Activated CD4-positive, alpha-beta memory T cell treated with anti-CD3 and anti-CD28 coated beads, Interleukin-2, amount 10 ng/mL, durations not matched to agents 7 days and 5 days (primary cell): ENCODE measurements at regions not wholly inside any gene's neighbourhood (a gene's known extent, or its start where the extent isn't known, plus 50 kb on each side); places are given as distances from the start of the nearest gene placed in this dataset.

ENCODE experiments used
- CTCF ChIA-PET: fragments of 350-600 bp; sonication (Branson Sonifier 250); formaldehyde crosslinking; loops from one replicate; lab custom pipeline; 2021; ENCODE audit warnings: antibody characterized with exemption, inconsistent platforms; lab: Charles Lee
- POLR2A ChIA-PET: fragments of 350-600 bp; sonication (Branson Sonifier 250); formaldehyde crosslinking; loops from one replicate; lab custom pipeline; 2021; ENCODE audit warnings: antibody characterized with exemption; lab: Charles Lee
- DNase-seq: peaks from one replicate; pipeline ENCODE4 v3.0.0-alpha.2; 2020
- H3K27ac Mint-ChIP-seq: one replicate; pipeline ENCODE4 v1.8.0; 2021; ENCODE audit warnings: mild to moderate bottlenecking, mixed read lengths
- H3K27me3 Mint-ChIP-seq: one replicate; pipeline ENCODE4 v1.8.0; 2021; ENCODE audit warnings: mixed read lengths
- H3K36me3 Mint-ChIP-seq: one replicate; pipeline ENCODE4 v1.8.0; 2021; ENCODE audit warnings: low read depth, mixed read lengths
- H3K4me1 Mint-ChIP-seq: one replicate; pipeline ENCODE4 v1.8.0; 2021; ENCODE audit warnings: mixed read lengths
- H3K4me3 Mint-ChIP-seq: one replicate; pipeline ENCODE4 v1.8.0; 2021; ENCODE audit warnings: mild to moderate bottlenecking, mixed read lengths
- H3K9me3 Mint-ChIP-seq: one replicate; pipeline ENCODE4 v1.8.0; 2021; ENCODE audit warnings: mixed read lengths

GRCh38 chr12:22828066-22828465, 203.1 kb downstream of the ETNK1 start:
- peaks cover 7% of the 10 kb centered on the region for H3K9me3 Mint-ChIP-seq
- ChIA-PET CTCF (no interaction called here), POLR2A (no interaction called here)
- no peak overlapping the region for H3K4me3 Mint-ChIP-seq
- H3K27me3 Mint-ChIP-seq = peaks cover 2% of the 10 kb centered on the region
- H3K36me3 Mint-ChIP-seq = no peaks in the 10 kb centered on the region
- no peak overlapping the region for H3K27ac Mint-ChIP-seq
- DNase-seq = no peak
- no peaks in the 10 kb centered on the region for H3K4me1 Mint-ChIP-seq

- Mint-ChIP-seq H3K36me3 (no peaks in the 10 kb centered on the region), H3K27ac (no peak overlapping the region), H3K4me3 (no peak overlapping the region), H3K4me1 (no peaks in the 10 kb centered on the region), H3K27me3 (no peaks in the 10 kb centered on the region), H3K9me3 (no peaks in the 10 kb centered on the region)
- no peak for DNase-seq
- CTCF ChIA-PET = interaction anchor here (0.5 kb wide), 1 partner anchor 253 kb away, joined by 3 read pairs; no protein-coding TSS in a partner anchor
- POLR2A ChIA-PET = no interaction called here
Measured at GRCh38 chr12:22835431-22835830, 210.5 kb downstream of the ETNK1 start.

- DNase-seq = no peak
- H3K27me3 Mint-ChIP-seq = peaks cover 5% of the 10 kb centered on the region
- ChIA-PET CTCF (no interaction called here), POLR2A (no interaction called here)
- H3K4me3 Mint-ChIP-seq = no peak overlapping the region
- H3K4me1 Mint-ChIP-seq = no peaks in the 10 kb centered on the region
- no peaks in the 10 kb centered on the region for H3K9me3 Mint-ChIP-seq
- H3K36me3 Mint-ChIP-seq = no peaks in the 10 kb centered on the region
- no peak overlapping the region for H3K27ac Mint-ChIP-seq
Measured at GRCh38 chr12:22850185-22850584, 225.2 kb downstream of the ETNK1 start.

DNA sequence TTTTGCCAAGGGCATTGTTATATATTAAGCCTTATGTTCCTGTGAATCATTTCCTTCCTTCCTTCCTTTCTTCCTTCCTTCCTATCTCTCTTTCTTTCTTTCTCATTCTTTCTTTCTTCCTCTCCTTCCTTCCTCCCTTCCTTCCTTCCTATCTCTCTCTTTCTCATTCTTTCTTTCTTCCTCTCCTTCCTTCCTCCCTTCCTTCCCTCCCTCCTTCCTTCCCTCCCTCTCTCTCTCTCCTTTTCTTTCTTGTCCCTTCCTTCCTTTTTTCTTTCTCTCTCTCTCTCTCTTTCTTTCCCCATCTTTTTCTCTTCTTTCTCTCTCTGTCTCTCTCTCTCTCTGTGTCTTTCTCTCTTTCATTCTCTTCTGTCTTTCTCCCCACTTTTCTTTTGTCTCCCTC, 226.6 kb downstream of the ETNK1 start:
- peaks cover 6% of the 10 kb centered on the region for H3K27me3 Mint-ChIP-seq
- CTCF ChIA-PET = no interaction called here
- DNase-seq = no peak
- POLR2A ChIA-PET = no interaction called here
- H3K36me3 Mint-ChIP-seq = no peaks in the 10 kb centered on the region
- no peaks in the 10 kb centered on the region for H3K9me3 Mint-ChIP-seq
- H3K27ac Mint-ChIP-seq = no peak overlapping the region
- no peak overlapping the region for H3K4me3 Mint-ChIP-seq
- H3K4me1 Mint-ChIP-seq = no peaks in the 10 kb centered on the region

GRCh38 chr12:22855456-22855855, 230.5 kb downstream of the ETNK1 start:
- Mint-ChIP-seq H3K4me1 (no peaks in the 10 kb centered on the region), H3K27me3 (peaks cover 14% of the 10 kb centered on the region), H3K9me3 (no peaks in the 10 kb centered on the region), H3K36me3 (no peaks in the 10 kb centered on the region), H3K4me3 (no peak overlapping the region), H3K27ac (no peak overlapping the region)
- DNase-seq = no peak
- CTCF ChIA-PET = interaction anchor here (0.6 to 1.6 kb wide), 3 partner anchors 15 to 201 kb away, joined by 3 to 6 read pairs (median 3); no protein-coding TSS in a partner anchor
- POLR2A ChIA-PET = no interaction called here

- POLR2A ChIA-PET = no interaction called here
- Mint-ChIP-seq H3K4me3 (no peak overlapping the region), H3K27me3 (peaks cover 14% of the 10 kb centered on the region), H3K9me3 (no peaks in the 10 kb centered on the region), H3K36me3 (no peaks in the 10 kb centered on the region), H3K4me1 (no peaks in the 10 kb centered on the region), H3K27ac (no peak overlapping the region)
- DNase-seq = no peak
- CTCF ChIA-PET = interaction anchor here (0.8 to 1.8 kb wide), 3 partner anchors 14 to 200 kb away, joined by 3 to 6 read pairs (median 6); no protein-coding TSS in a partner anchor
Measured at GRCh38 chr12:22856178-22856577, 231.2 kb downstream of the ETNK1 start.

DNA sequence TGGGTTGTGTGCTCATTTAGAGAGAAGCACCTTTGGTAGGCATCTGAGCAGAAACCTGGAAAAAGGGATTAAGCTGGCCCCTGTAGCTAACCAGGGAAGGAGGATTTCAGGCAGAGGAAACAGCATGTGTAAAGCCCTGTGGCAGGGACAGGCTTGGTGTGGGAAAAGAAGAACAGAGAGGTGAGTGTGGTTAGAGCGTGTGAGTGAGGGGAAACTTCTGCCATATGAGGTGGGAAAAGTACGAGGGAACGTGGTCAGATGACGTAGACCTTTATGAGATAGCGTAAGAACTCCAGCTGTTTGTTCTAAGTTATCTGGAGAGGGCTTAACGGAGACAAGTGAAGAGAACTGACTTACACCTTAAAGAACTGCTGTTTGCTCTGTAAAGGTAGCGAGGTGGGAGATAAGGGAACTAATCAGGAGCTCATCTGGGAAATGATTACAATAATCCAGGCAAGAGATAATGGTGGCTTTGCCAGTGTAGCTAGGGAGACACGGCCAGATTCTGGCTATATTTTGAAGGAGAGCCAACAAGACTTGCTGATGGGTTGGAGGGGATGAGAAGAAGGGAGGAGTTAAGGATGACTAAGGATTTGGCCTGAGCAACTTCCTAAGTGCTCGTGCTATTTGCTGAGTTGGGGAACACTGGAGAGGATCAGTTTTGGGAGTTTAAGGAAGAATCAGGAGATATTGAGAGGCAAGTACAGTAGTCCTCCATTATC, 234.0 kb downstream of the ETNK1 start:
- CTCF ChIA-PET = no interaction called here
- DNase-seq = no peak
- Mint-ChIP-seq H3K9me3 (no peaks in the 10 kb centered on the region), H3K36me3 (no peaks in the 10 kb centered on the region), H3K4me3 (no peak overlapping the region), H3K4me1 (no peaks in the 10 kb centered on the region), H3K27ac (no peak overlapping the region), H3K27me3 (peaks cover 19% of the 10 kb centered on the region)
- POLR2A ChIA-PET = no interaction called here

DNA sequence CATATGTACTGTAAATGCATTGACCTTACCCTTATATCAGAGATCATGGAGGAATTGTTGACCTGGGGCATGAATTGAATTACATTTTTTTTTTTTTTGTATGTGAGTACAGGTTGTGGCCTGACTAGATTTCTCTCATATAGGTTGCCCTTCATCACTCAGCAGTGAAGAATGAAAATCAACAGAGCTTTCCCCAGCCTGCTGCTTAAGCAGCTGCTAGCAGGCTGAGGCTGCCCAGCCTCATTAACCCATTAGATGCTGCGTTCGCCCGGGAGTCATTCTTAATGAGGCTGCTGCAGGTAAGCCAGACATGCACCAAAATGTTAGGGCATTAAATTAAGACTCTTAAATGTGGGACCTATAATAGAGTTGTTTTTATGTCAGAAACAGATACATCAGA, 236.0 kb downstream of the ETNK1 start:
- CTCF ChIA-PET = no interaction called here
- peaks cover 16% of the 10 kb centered on the region for H3K27me3 Mint-ChIP-seq
- no peaks in the 10 kb centered on the region for H3K4me1 Mint-ChIP-seq
- no peak overlapping the region for H3K4me3 Mint-ChIP-seq
- POLR2A ChIA-PET = no interaction called here
- H3K9me3 Mint-ChIP-seq = no peaks in the 10 kb centered on the region
- no peaks in the 10 kb centered on the region for H3K36me3 Mint-ChIP-seq
- DNase-seq = no peak
- H3K27ac Mint-ChIP-seq = no peak overlapping the region

DNA sequence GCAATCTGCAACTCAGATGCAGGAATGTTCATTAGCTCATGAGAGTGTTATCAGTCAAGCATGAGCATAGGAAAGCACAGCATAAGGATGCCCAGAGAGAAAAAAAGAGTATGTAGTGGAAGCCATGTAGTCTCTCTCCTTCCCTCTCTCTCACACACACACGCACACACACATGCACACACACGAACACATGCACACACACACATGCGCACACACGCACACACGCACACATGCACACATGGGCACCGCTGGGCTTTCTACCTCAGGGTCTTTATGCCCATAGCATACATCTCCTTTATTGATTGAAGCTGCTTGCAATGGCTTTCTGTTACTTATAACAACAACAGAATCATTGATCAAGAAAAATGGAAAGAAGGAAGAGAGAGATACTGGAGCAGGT, 240.9 kb downstream of the ETNK1 start:
- POLR2A ChIA-PET = no interaction called here
- no peaks in the 10 kb centered on the region for H3K9me3 Mint-ChIP-seq
- CTCF ChIA-PET = no interaction called here
- no peak for DNase-seq
- H3K36me3 Mint-ChIP-seq = no peaks in the 10 kb centered on the region
- no peaks in the 10 kb centered on the region for H3K4me1 Mint-ChIP-seq
- peaks cover 7% of the 10 kb centered on the region for H3K27me3 Mint-ChIP-seq
- H3K27ac Mint-ChIP-seq = no peak overlapping the region
- no peak overlapping the region for H3K4me3 Mint-ChIP-seq

GRCh38 chr12:22866406-22866805, 241.4 kb downstream of the ETNK1 start:
- CTCF ChIA-PET = no interaction called here
- peaks cover 7% of the 10 kb centered on the region for H3K27me3 Mint-ChIP-seq

DNA sequence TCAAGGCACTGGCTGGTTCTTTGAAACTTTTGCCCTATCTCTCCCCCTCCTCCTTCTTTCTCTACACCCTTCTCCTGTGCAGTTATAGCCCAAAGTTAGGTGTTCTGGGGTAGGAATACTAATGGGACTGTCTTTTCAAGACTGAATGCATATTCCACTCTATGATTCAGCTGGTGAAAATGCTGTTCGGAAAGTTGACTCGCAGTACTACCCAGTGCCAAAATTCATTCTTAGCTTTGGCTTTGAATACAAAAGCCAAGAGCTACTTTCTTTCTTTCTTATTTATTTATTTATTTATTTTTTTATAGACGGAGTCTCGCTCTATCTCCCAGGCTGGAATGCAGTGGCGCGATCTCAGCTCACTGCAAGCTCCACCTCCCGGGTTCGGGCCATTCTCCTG, 249.2 kb downstream of the ETNK1 start:
- H3K27ac Mint-ChIP-seq = no peak overlapping the region
- no peak for DNase-seq
- POLR2A ChIA-PET = interaction anchor here (1.0 kb wide), 1 partner anchor 32 kb away, joined by 4 read pairs; no protein-coding TSS in a partner anchor
- no peaks in the 10 kb centered on the region for H3K36me3 Mint-ChIP-seq
- no peaks in the 10 kb centered on the region for H3K9me3 Mint-ChIP-seq
- H3K4me1 Mint-ChIP-seq = no peaks in the 10 kb centered on the region
- CTCF ChIA-PET = no interaction called here
- H3K4me3 Mint-ChIP-seq = no peak overlapping the region
- no peaks in the 10 kb centered on the region for H3K27me3 Mint-ChIP-seq

More at GRCh38 chr12:22866406-22866805, 241.4 kb downstream of the ETNK1 start:
- no peaks in the 10 kb centered on the region for H3K9me3 Mint-ChIP-seq
- H3K27ac Mint-ChIP-seq = no peak overlapping the region
- no peak overlapping the region for H3K4me3 Mint-ChIP-seq
- DNase-seq = no peak
- POLR2A ChIA-PET = no interaction called here
- H3K4me1 Mint-ChIP-seq = no peaks in the 10 kb centered on the region
- no peaks in the 10 kb centered on the region for H3K36me3 Mint-ChIP-seq

DNA sequence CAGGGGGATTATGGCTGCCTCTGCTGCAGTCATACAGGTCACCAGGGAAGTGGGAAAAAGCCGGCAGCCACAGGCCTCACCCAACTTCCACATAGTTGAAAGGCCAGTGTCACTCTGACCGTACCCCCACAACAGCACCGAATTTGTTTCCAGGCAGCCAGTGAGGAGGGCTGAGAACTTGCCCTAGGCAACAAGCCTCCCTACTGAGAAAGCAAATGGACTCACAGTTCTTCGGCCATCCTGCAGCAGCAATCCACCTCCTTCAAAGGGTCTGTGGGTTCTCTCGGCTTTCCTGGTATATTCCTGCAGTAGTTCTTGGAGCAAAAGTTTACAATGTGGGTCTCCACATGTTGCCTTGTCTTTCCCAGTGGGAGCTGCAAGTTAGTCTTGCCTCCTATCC, 251.3 kb downstream of the ETNK1 start:
- Mint-ChIP-seq H3K4me3 (no peak overlapping the region), H3K4me1 (no peaks in the 10 kb centered on the region), H3K9me3 (no peaks in the 10 kb centered on the region), H3K36me3 (no peaks in the 10 kb centered on the region), H3K27ac (no peak overlapping the region), H3K27me3 (no peaks in the 10 kb centered on the region)
- ChIA-PET POLR2A (no interaction called here), CTCF (no interaction called here)
- no peak for DNase-seq

GRCh38 chr12:22879203-22879602, 254.2 kb downstream of the ETNK1 start:
- H3K27me3 Mint-ChIP-seq = no peaks in the 10 kb centered on the region
- POLR2A ChIA-PET = no interaction called here
- no peaks in the 10 kb centered on the region for H3K9me3 Mint-ChIP-seq
- H3K4me3 Mint-ChIP-seq = no peak overlapping the region
- CTCF ChIA-PET = no interaction called here
- no peak overlapping the region for H3K27ac Mint-ChIP-seq
- no peaks in the 10 kb centered on the region for H3K4me1 Mint-ChIP-seq
- no peaks in the 10 kb centered on the region for H3K36me3 Mint-ChIP-seq
- DNase-seq = no peak

GRCh38 chr12:22880331-22880730, 255.4 kb downstream of the ETNK1 start:
- H3K9me3 Mint-ChIP-seq = no peaks in the 10 kb centered on the region
- H3K4me3 Mint-ChIP-seq = no peak overlapping the region
- no peaks in the 10 kb centered on the region for H3K4me1 Mint-ChIP-seq
- H3K27ac Mint-ChIP-seq = no peak overlapping the region
- H3K36me3 Mint-ChIP-seq = no peaks in the 10 kb centered on the region
- CTCF ChIA-PET = no interaction called here
- POLR2A ChIA-PET = no interaction called here
- no peaks in the 10 kb centered on the region for H3K27me3 Mint-ChIP-seq
- no peak for DNase-seq
